Mesendoderm (in vitro differentiated cells): ENCODE measurements at regions not wholly inside any gene's neighbourhood (a gene's known extent, or its start where the extent isn't known, plus 50 kb on each side); places are given as distances from the start of the nearest gene placed in this dataset.

Experiments used
- DNase-seq: peaks from one replicate; pipeline ENCODE4 v3.0.0; 2013
- H2AK5ac ChIP-seq: 2 replicates; pipeline ENCODE4 v1.6.1; 2013; ENCODE audit warnings: low read length, inconsistent platforms
- H2BK120ac ChIP-seq: 2 replicates; pipeline ENCODE4 v1.6.1; 2013; ENCODE audit warnings: low read depth, mild to moderate bottlenecking, low read length, moderate library complexity, mixed read lengths
- H2BK15ac ChIP-seq: replicated peaks from 2 replicates; pipeline ENCODE4 v1.6.1; 2013; ENCODE audit warnings: low read depth, mild to moderate bottlenecking, moderate library complexity
- H2BK5ac ChIP-seq: 2 replicates; pipeline ENCODE4 v1.6.1; 2013; ENCODE audit warnings: low read length, inconsistent platforms
- H3K18ac ChIP-seq: 2 replicates; pipeline ENCODE4 v1.6.1; 2013; ENCODE audit warnings: mild to moderate bottlenecking, low read length, mixed read lengths
- H3K23ac ChIP-seq: one replicate; pipeline ENCODE4 v1.6.1; 2013; ENCODE audit warnings: low read length
- H3K27ac ChIP-seq: 2 replicates; pipeline ENCODE4 v1.5.1; 2013; ENCODE audit warnings: low read depth, mild to moderate bottlenecking, inconsistent platforms, low read length, moderate library complexity
- H3K27me3 ChIP-seq: 2 replicates; pipeline ENCODE4 v1.6.1; 2013; ENCODE audit warnings: low read length, control low read depth, mild to moderate bottlenecking, inconsistent platforms; ENCODE audit not compliant: insufficient read depth, poor library complexity
- H3K36me3 ChIP-seq: 2 replicates; pipeline ENCODE4 v1.6.1; 2013; ENCODE audit warnings: low read length, inconsistent platforms; ENCODE audit not compliant: control insufficient read depth, insufficient read depth
- H3K4ac ChIP-seq: one replicate; pipeline ENCODE4 v1.6.1; 2013; ENCODE audit warnings: low read depth, mild to moderate bottlenecking, low read length, moderate library complexity
- H3K4me1 ChIP-seq: 2 replicates; pipeline ENCODE4 v1.6.1; 2013; ENCODE audit warnings: low read depth, low read length, inconsistent platforms; ENCODE audit not compliant: control insufficient read depth
- H3K4me2 ChIP-seq: 2 replicates; pipeline ENCODE4 v1.6.1; 2013; ENCODE audit warnings: low read length
- H3K4me3 ChIP-seq: 2 replicates; pipeline ENCODE4 v1.5.1; 2013; ENCODE audit warnings: mild to moderate bottlenecking, low read length
- H3K56ac ChIP-seq: one replicate; pipeline ENCODE4 v1.6.1; 2013; ENCODE audit warnings: low read length
- H3K79me1 ChIP-seq: 2 replicates; pipeline ENCODE4 v1.6.1; 2013; ENCODE audit warnings: low read length, inconsistent platforms
- H3K79me2 ChIP-seq: 2 replicates; pipeline ENCODE4 v1.6.1; 2013; ENCODE audit warnings: mild to moderate bottlenecking, low read length; ENCODE audit not compliant: control insufficient read depth, insufficient read depth
- H3K9ac ChIP-seq: 2 replicates; pipeline ENCODE4 v1.6.1; 2013; ENCODE audit warnings: low read length, inconsistent platforms
- H4K5ac ChIP-seq: one replicate; pipeline ENCODE4 v1.6.1; 2013; ENCODE audit warnings: low read length
- H4K8ac ChIP-seq: one replicate; pipeline ENCODE4 v1.6.1; 2013; ENCODE audit warnings: low read depth, mild to moderate bottlenecking, control low read depth, low read length, moderate library complexity
- WGBS: extraction: QIAGEN DNeasy Blood & Tissue Kit; methylation state at CpG from one replicate; pipeline ENCODE4 v1.1.7; 2013; ENCODE audit warnings: low lambda C conversion rate, missing lambda C conversion rate; ENCODE audit not compliant: insufficient coverage; ENCODE audit errors: extremely low coverage; 5-methylcytosine and 5-hydroxymethylcytosine counted together

DNA sequence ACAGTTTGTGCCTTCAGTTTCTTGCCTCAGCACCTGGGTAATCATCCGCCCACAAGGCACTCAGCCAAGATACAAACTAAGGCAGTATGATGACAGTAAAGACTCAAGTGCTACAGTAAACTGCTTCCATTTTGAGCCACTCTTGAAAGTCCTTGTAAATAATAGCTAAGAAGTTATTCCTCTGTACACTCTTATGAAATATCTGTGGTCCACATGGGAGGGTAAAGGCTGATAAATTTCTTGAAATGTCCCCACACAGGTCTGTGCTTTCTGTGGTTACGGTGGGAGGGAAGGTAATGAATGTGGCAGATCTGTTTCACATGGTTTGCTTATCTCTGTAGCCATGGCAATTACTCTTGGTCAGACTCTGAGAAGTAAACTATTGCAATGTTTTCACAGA is 551.0 kb upstream of the ZWINT start:
- Histone ChIP-seq H3K4ac (no peak overlapping the region), H4K8ac (no peak overlapping the region), H3K23ac (no peak overlapping the region), H3K36me3 (no peaks in the 10 kb centered on the region), H3K18ac (no peak overlapping the region), H3K27me3 (no peaks in the 10 kb centered on the region), H3K79me2 (no peaks in the 10 kb centered on the region), H3K9ac (no peak overlapping the region), H3K4me1 (no peaks in the 10 kb centered on the region), H2BK120ac (no peak overlapping the region), H3K56ac (no peak overlapping the region), H4K5ac (no peak overlapping the region), H3K79me1 (no peaks in the 10 kb centered on the region), H2AK5ac (no peak overlapping the region), H3K4me2 (no peak overlapping the region), H3K4me3 (no peak overlapping the region), H2BK15ac (no peak overlapping the region), H3K27ac (no peak overlapping the region), H2BK5ac (no peak overlapping the region)
- WGBS = no CpG with 5 or more reads among the region's 2 CpGs
- DNase-seq = no peak

DNA sequence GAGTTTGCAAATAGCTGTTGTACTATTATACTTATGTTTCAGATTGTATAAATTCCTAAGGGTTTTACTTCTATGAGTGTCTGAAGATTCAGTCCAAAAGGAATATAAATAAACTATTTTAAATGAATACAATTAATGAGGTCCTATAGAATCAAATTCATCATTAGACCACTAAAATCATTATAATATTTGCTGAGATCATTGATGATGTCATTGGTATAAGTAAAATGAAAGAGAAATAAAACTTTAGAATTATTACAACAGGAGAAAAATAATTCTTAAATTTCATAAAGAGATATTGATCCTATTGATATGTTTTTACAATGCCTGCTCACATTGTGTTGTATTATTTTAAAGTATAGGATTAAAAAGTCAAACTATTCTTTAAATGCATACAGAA is 544.0 kb upstream of the ZWINT start:
- no peak overlapping the region for H3K27ac ChIP-seq
- H4K5ac ChIP-seq = no peak overlapping the region
- H3K36me3 ChIP-seq = no peaks in the 10 kb centered on the region
- H2BK5ac ChIP-seq = no peak overlapping the region
- no peak overlapping the region for H3K9ac ChIP-seq
- no peak overlapping the region for H3K18ac ChIP-seq
- H2BK15ac ChIP-seq = no peak overlapping the region
- DNase-seq = no peak
- no peaks in the 10 kb centered on the region for H3K27me3 ChIP-seq
- no peak overlapping the region for H2AK5ac ChIP-seq
- no peaks in the 10 kb centered on the region for H3K4me1 ChIP-seq
- H4K8ac ChIP-seq = no peak overlapping the region
- H3K4ac ChIP-seq = no peak overlapping the region
- H3K4me3 ChIP-seq = no peak overlapping the region
- no peak overlapping the region for H3K56ac ChIP-seq
- H3K4me2 ChIP-seq = no peak overlapping the region
- no peaks in the 10 kb centered on the region for H3K79me2 ChIP-seq
- no peak overlapping the region for H2BK120ac ChIP-seq
- no peak overlapping the region for H3K23ac ChIP-seq
- no peaks in the 10 kb centered on the region for H3K79me1 ChIP-seq

DNA sequence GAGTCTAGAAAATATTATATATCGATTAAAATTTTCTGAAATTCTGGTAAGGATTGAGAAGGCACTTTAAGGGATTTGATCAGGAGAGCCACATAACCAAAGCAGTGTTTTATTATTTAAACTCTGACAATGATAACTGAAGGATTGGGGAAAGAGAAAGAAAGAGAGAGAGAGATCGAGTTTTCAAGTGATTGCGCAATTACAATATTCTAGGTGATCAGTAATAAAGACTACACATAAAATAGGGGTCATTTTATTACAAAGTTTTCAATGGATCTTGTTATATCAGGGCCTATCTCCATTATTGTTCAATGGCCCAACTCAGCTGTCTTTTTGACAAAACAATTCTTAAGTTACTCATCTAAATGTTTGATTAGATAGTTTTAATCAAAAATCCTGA is 541.5 kb upstream of the ZWINT start:
- Histone ChIP-seq H3K79me1 (no peaks in the 10 kb centered on the region), H3K27ac (no peak overlapping the region), H3K4me3 (no peak overlapping the region), H3K4me2 (no peak overlapping the region), H3K79me2 (no peaks in the 10 kb centered on the region), H3K36me3 (no peaks in the 10 kb centered on the region), H3K4ac (no peak overlapping the region), H2AK5ac (no peak overlapping the region), H3K23ac (no peak overlapping the region), H3K27me3 (no peaks in the 10 kb centered on the region), H2BK120ac (no peak overlapping the region), H4K5ac (no peak overlapping the region), H2BK15ac (no peak overlapping the region), H3K4me1 (no peaks in the 10 kb centered on the region), H3K56ac (no peak overlapping the region), H2BK5ac (no peak overlapping the region), H4K8ac (no peak overlapping the region), H3K18ac (no peak overlapping the region), H3K9ac (no peak overlapping the region)
- no CpG with 5 or more reads among the region's 3 CpGs for WGBS
- DNase-seq = no peak

DNA sequence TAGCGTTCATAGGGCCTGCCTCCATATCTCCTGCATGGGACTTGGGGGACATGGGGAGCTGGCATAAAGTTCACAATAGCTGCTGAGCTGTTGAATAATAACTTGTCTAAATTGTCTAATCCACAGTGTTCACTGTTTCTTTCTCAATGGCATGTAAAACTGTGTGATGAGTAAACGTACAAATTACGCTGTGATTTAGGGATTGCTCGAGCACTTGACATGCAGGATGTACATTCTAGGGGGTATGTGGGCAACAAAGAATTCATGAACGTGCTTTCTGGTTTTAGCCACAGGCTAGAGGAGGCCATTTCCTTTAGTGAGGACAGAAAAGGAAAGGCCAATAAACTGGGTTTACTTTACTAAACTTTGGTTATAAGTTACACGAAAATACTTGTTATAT is 534.2 kb upstream of the ZWINT start:
- H3K23ac ChIP-seq = no peak overlapping the region
- DNase-seq = no peak
- no peak overlapping the region for H2AK5ac ChIP-seq
- H3K4ac ChIP-seq = no peak overlapping the region
- H4K5ac ChIP-seq = no peak overlapping the region
- no peak overlapping the region for H2BK5ac ChIP-seq
- H3K27me3 ChIP-seq = no peaks in the 10 kb centered on the region
- no peak overlapping the region for H3K56ac ChIP-seq
- no peak overlapping the region for H3K18ac ChIP-seq
- no peak overlapping the region for H4K8ac ChIP-seq
- WGBS = no CpG with 5 or more reads among the region's 6 CpGs
- no peak overlapping the region for H3K27ac ChIP-seq
- no peaks in the 10 kb centered on the region for H3K79me2 ChIP-seq
- no peak overlapping the region for H2BK120ac ChIP-seq
- H3K36me3 ChIP-seq = no peaks in the 10 kb centered on the region
- no peak overlapping the region for H2BK15ac ChIP-seq
- H3K79me1 ChIP-seq = no peaks in the 10 kb centered on the region
- H3K9ac ChIP-seq = no peak overlapping the region
- H3K4me3 ChIP-seq = no peak overlapping the region
- H3K4me1 ChIP-seq = no peaks in the 10 kb centered on the region
- H3K4me2 ChIP-seq = no peak overlapping the region

DNA sequence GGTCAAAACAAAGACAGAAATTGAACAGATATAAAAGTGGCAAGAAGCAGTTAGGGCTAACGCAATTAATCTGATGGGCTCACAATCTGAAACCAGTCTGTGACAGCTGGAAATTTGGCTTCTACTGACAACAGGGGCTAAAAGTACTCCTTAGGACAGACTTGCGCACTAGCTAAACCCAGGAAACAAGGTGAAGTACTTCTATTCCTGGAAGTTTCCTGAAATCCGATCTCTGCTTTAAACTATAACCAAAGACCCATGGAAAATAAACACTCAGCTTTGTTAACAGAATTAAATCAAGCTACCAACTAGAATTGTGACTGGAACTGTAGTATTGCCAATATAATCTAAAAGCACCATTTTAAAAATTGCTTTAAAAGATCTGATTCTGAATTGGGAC is 520.2 kb upstream of the ZWINT start:
- no peak overlapping the region for H3K56ac ChIP-seq
- no peak overlapping the region for H3K18ac ChIP-seq
- H2BK5ac ChIP-seq = no peak overlapping the region
- no peak overlapping the region for H3K4me3 ChIP-seq
- no peaks in the 10 kb centered on the region for H3K4me1 ChIP-seq
- H3K27me3 ChIP-seq = no peaks in the 10 kb centered on the region
- no peaks in the 10 kb centered on the region for H3K79me2 ChIP-seq
- no peak overlapping the region for H2BK120ac ChIP-seq
- H3K36me3 ChIP-seq = no peaks in the 10 kb centered on the region
- H3K4me2 ChIP-seq = no peak overlapping the region
- H3K4ac ChIP-seq = no peak overlapping the region
- DNase-seq = no peak
- no peak overlapping the region for H3K27ac ChIP-seq
- no peak overlapping the region for H2BK15ac ChIP-seq
- no peak overlapping the region for H4K8ac ChIP-seq
- H3K79me1 ChIP-seq = no peaks in the 10 kb centered on the region
- no peak overlapping the region for H3K9ac ChIP-seq
- H2AK5ac ChIP-seq = no peak overlapping the region
- no peak overlapping the region for H3K23ac ChIP-seq
- WGBS = no CpG with 5 or more reads among the region's 3 CpGs
- no peak overlapping the region for H4K5ac ChIP-seq

DNA sequence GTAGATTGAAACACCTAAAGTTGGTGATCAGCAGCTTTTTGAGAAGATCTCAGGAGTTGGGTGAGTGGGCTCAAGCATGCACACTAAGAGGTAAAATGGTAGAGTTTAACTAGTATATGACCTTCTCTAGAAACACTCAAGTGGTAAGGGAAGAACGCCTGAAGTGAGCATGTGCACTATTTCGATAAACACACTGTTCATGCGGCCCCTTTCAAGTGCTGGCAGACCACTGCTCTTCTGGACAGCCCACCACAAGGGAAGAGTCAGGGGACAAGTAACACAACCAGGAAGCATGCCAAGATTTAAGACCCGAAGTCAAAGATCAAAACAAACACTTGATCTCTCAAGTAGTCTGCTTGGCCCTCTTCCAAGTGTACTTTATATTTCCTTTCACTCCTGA is 519.5 kb upstream of the ZWINT start:
- Histone ChIP-seq H2BK5ac (no peak overlapping the region), H3K4me2 (no peak overlapping the region), H3K9ac (no peak overlapping the region), H2AK5ac (no peak overlapping the region), H3K79me2 (no peaks in the 10 kb centered on the region), H3K4me3 (no peak overlapping the region), H4K8ac (no peak overlapping the region), H2BK120ac (no peak overlapping the region), H2BK15ac (no peak overlapping the region), H3K27ac (no peak overlapping the region), H3K23ac (no peak overlapping the region), H3K56ac (no peak overlapping the region), H3K36me3 (no peaks in the 10 kb centered on the region), H3K79me1 (no peaks in the 10 kb centered on the region), H3K27me3 (no peaks in the 10 kb centered on the region), H3K4ac (no peak overlapping the region), H3K18ac (no peak overlapping the region), H3K4me1 (no peaks in the 10 kb centered on the region), H4K5ac (no peak overlapping the region)
- no peak for DNase-seq
- no CpG with 5 or more reads among the region's 4 CpGs for WGBS
